CD14-positive monocyte (primary cell): ENCODE measurements at regions not wholly inside any gene's neighbourhood (a gene's known extent, or its start where the extent isn't known, plus 50 kb on each side); places are given as distances from the start of the nearest gene placed in this dataset.

ENCODE experiments used
- DNase-seq, 3 donors: peaks; one replicate each; pipeline ENCODE4 v3.0.0-alpha.2; 2011 to 2022
- H2AFZ ChIP-seq: 2 replicates; pipeline ENCODE4 v1.6.0; 2012; ENCODE audit warnings: mild to moderate bottlenecking, low read depth, low read length, inconsistent platforms; ENCODE audit not compliant: insufficient read depth, poor library complexity, severe bottlenecking
- H3K27ac ChIP-seq, 2 donors: 1 replicate in 1 of 2; 2 replicates in 1 of 2; pipeline ENCODE4 v1.5.1; 2012 to 2013; ENCODE audit warnings: low read length in 2 of 2, control low read depth in 1 of 2, inconsistent platforms in 1 of 2, low read depth in 1 of 2, mild to moderate bottlenecking in 1 of 2
- H3K27me3 ChIP-seq, 2 donors: one replicate each; pipeline versions ENCODE4 v1.6.0 to v1.6.1; 2011 to 2013; ENCODE audit warnings: low read length in 2 of 2; ENCODE audit not compliant: control insufficient read depth in 2 of 2, insufficient read depth in 2 of 2
- H3K36me3 ChIP-seq, 2 donors: replicated peaks in 1 of 2; 1 replicate in 1 of 2; 2 replicates in 1 of 2; pipeline versions ENCODE4 v1.5.1 to v1.6.1; 2012 to 2013; ENCODE audit warnings: low read length in 2 of 2, control low read depth in 1 of 2, inconsistent platforms in 1 of 2, mild to moderate bottlenecking in 1 of 2; ENCODE audit not compliant: insufficient read depth in 2 of 2, control insufficient read depth in 1 of 2
- H3K4me1 ChIP-seq, 2 donors: 1 replicate in 1 of 2; 2 replicates in 1 of 2; pipeline versions ENCODE4 v1.5.1 to v1.6.1; 2012 to 2013; ENCODE audit warnings: low read length in 2 of 2, control low read depth in 1 of 2, inconsistent platforms in 1 of 2, mild to moderate bottlenecking in 1 of 2, moderate library complexity in 1 of 2; ENCODE audit not compliant: insufficient read depth in 2 of 2, control insufficient read depth in 1 of 2
- H3K4me2 ChIP-seq: replicated peaks from 2 replicates; pipeline ENCODE3; 2012; ENCODE audit warnings: low read length, moderate library complexity, mild to moderate bottlenecking; ENCODE audit not compliant: poor library complexity, severe bottlenecking; ENCODE audit errors: extremely low read depth
- H3K4me3 ChIP-seq, 3 experiments: fragments of 200-600 bp in 1 of 3; sonication (generic) in 1 of 3; replicated peaks in 1 of 3; 1 replicate in 2 of 3; 2 replicates in 1 of 3; pipeline ENCODE4 v1.5.1; 2011 to 2013; ENCODE audit warnings: low read length in 3 of 3, mild to moderate bottlenecking in 3 of 3, control low read depth in 2 of 3, low read depth in 2 of 3, inconsistent platforms in 1 of 3, moderate library complexity in 1 of 3
- H3K79me2 ChIP-seq: 2 replicates; pipeline ENCODE4 v1.6.0; 2012; ENCODE audit warnings: mild to moderate bottlenecking, control low read depth, inconsistent platforms, low read length, moderate library complexity; ENCODE audit not compliant: insufficient read depth
- H3K9ac ChIP-seq: 2 replicates; pipeline ENCODE4 v1.6.0; 2017; ENCODE audit warnings: low read length, mild to moderate bottlenecking; ENCODE audit not compliant: insufficient read depth, poor library complexity, severe bottlenecking
- H3K9me3 ChIP-seq, 2 donors: replicated peaks in 1 of 2; 1 replicate in 1 of 2; 2 replicates in 1 of 2; pipeline versions ENCODE4 v1.5.1 to v1.6.1; 2012 to 2013; ENCODE audit warnings: low read length in 2 of 2, control low read depth in 1 of 2; ENCODE audit not compliant: control insufficient read depth in 1 of 2, insufficient read depth in 1 of 2
- H4K20me1 ChIP-seq: 2 replicates; pipeline ENCODE4 v1.6.0; 2012; ENCODE audit warnings: mild to moderate bottlenecking, low read length, control low read depth, moderate library complexity; ENCODE audit not compliant: insufficient read depth
- H3K27ac Mint-ChIP-seq, 7 donors: one replicate each; pipeline ENCODE4 v1.8.0; 2020; ENCODE audit warnings: mild to moderate bottlenecking in 7 of 7, mixed read lengths in 7 of 7, moderate library complexity in 6 of 7, inconsistent platforms in 2 of 7
- H3K27me3 Mint-ChIP-seq, 3 donors: one replicate each; pipeline ENCODE4 v1.8.0; 2021 to 2022; ENCODE audit warnings: low read depth in 3 of 3, mild to moderate bottlenecking in 3 of 3, mixed read lengths in 3 of 3, moderate library complexity in 3 of 3, inconsistent platforms in 1 of 3
- H3K36me3 Mint-ChIP-seq, 2 donors: one replicate each; pipeline ENCODE4 v1.8.0; 2020; ENCODE audit warnings: mixed read lengths in 2 of 2, inconsistent platforms in 1 of 2, mild to moderate bottlenecking in 1 of 2
- H3K4me1 Mint-ChIP-seq: one replicate; pipeline ENCODE4 v1.8.0; 2020; ENCODE audit warnings: mild to moderate bottlenecking, mixed read lengths
- H3K4me3 Mint-ChIP-seq, 2 donors: one replicate each; pipeline ENCODE4 v1.8.0; 2020; ENCODE audit warnings: mild to moderate bottlenecking in 2 of 2, mixed read lengths in 2 of 2, moderate library complexity in 1 of 2
- H3K9me3 Mint-ChIP-seq, 7 donors: one replicate each; pipeline ENCODE4 v1.8.0; 2020 to 2022; ENCODE audit warnings: mixed read lengths in 7 of 7, mild to moderate bottlenecking in 6 of 7, moderate library complexity in 6 of 7, inconsistent platforms in 2 of 7
- CTCF ChIP-seq: fragments of 200-600 bp; IDR thresholded peaks from one replicate; pipeline ENCODE4 v1.8.0; 2022; ENCODE audit warnings: antibody characterized with exemption, mild to moderate bottlenecking
- WGBS: methylation state at CpG from one replicate; pipeline ENCODE4 v1.1.5; 2013; ENCODE audit warnings: missing lambda C conversion rate; ENCODE audit not compliant: insufficient coverage; 5-methylcytosine and 5-hydroxymethylcytosine counted together
- intact Hi-C, 2 donors: fragments of 100-400 bp; cut with micrococcal nuclease; formaldehyde crosslinking; loops; one replicate each; pipeline versions ENCODE4 v1.15.0 to v1.15.1; 2023

- H3K4me1 ChIP-seq = peaks cover 8 to 9% of the 10 kb centered on the region in 2 donors
- H3K36me3 ChIP-seq = no peaks in the 10 kb centered on the region
- H3K4me3 ChIP-seq = no peak overlapping the region
- DNase-seq = no peak
- no peak overlapping the region for H3K4me2 ChIP-seq
- H3K4me3 Mint-ChIP-seq = no peak overlapping the region
- H3K27me3 Mint-ChIP-seq = peaks cover 4 to 11% (median 8%) of the 10 kb centered on the region in 3 donors
- H3K79me2 ChIP-seq = no peaks in the 10 kb centered on the region
- H2AFZ ChIP-seq = no peak overlapping the region
- H3K9me3 Mint-ChIP-seq = peaks cover 0 to 5% (median 0%) of the 10 kb centered on the region in 7 donors
- H4K20me1 ChIP-seq = no peaks in the 10 kb centered on the region
- H3K9me3 ChIP-seq = no peaks in the 10 kb centered on the region
- no peak overlapping the region for H3K9ac ChIP-seq
- no peak overlapping the region for H3K27ac Mint-ChIP-seq
- H3K27ac ChIP-seq = no peak overlapping the region
- peaks cover 15% of the 10 kb centered on the region for H3K4me1 Mint-ChIP-seq
- WGBS = 41% methylated on average over 4 of the region's 6 CpGs
- intact Hi-C loops = no loop called here
- no peaks in the 10 kb centered on the region for H3K27me3 ChIP-seq
- no peaks in the 10 kb centered on the region for H3K36me3 Mint-ChIP-seq
- no peak for TF ChIP-seq CTCF
These were observed 57.2 kb upstream of the BOD1L2 start for GRCh38 chr18:57089702-57090101.

DNA sequence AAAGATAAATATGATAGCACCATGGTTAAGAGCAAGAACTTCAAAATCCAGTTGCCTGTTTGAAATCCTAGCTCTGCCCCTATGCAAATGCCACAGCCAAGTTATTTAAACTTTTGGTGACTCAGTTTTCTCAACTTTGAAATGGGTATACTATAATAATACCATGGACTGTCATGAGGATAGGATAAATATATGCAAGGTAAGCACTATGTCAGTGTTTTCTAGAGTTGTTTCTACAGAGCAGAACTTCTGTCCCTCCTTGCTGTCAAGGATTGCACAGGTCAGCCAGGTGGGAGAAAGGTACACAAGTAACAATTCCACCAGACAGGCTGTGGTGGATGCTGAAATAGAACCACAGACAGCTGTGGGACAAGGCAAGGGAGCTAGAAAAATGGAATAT, 55.7 kb upstream of the BOD1L2 start:
- no peak for TF ChIP-seq CTCF
- no peak overlapping the region for H3K27ac Mint-ChIP-seq

More for the DNA sequence above, 55.7 kb upstream of the BOD1L2 start:
- Histone ChIP-seq H4K20me1 (no peaks in the 10 kb centered on the region), H3K9ac (no peak overlapping the region), H3K4me1 (no peaks in the 10 kb centered on the region), H3K36me3 (no peaks in the 10 kb centered on the region), H3K27me3 (peaks cover 2 to 3% of the 10 kb centered on the region in 2 donors), H3K27ac (no peak overlapping the region), H2AFZ (no peak overlapping the region), H3K4me2 (no peak overlapping the region), H3K4me3 (no peak overlapping the region), H3K79me2 (no peaks in the 10 kb centered on the region), H3K9me3 (no peaks in the 10 kb centered on the region)
- Mint-ChIP-seq H3K4me1 (peaks cover 6% of the 10 kb centered on the region), H3K27me3 (peaks cover 9 to 15% (median 14%) of the 10 kb centered on the region in 3 donors), H3K9me3 (peaks cover 0 to 5% (median 0%) of the 10 kb centered on the region in 7 donors), H3K36me3 (no peaks in the 10 kb centered on the region), H3K4me3 (no peak overlapping the region)
- intact Hi-C loops = no loop called here
- DNase-seq = no peak
